ENCODE measurements at regions not wholly inside any gene's neighbourhood (a gene's known extent, or its start where the extent isn't known, plus 50 kb on each side); places are given as distances from the start of the nearest gene placed in this dataset.

- no peak for TF ChIP-seq CTCF (IDR thresholded peaks at IDR 0.05; ENCODE audit: insufficient read depth, low read depth, low read length)
- no peak for TF ChIP-seq EZH2 (IDR thresholded peaks at IDR 0.05; ENCODE audit: insufficient read depth, low read length)
Measured at GRCh38 chr12:25317553-25317952, 66.8 kb upstream of the KRAS start.
